NCI-H510A (cell line): ENCODE measurements at regions not wholly inside any gene's neighbourhood (a gene's known extent, or its start where the extent isn't known, plus 50 kb on each side); places are given as distances from the start of the nearest gene placed in this dataset.

Experiments used
- DNase-seq: peaks from one replicate; lab custom pipeline; 2025; lab: John Stamatoyannopoulos, UW

DNA sequence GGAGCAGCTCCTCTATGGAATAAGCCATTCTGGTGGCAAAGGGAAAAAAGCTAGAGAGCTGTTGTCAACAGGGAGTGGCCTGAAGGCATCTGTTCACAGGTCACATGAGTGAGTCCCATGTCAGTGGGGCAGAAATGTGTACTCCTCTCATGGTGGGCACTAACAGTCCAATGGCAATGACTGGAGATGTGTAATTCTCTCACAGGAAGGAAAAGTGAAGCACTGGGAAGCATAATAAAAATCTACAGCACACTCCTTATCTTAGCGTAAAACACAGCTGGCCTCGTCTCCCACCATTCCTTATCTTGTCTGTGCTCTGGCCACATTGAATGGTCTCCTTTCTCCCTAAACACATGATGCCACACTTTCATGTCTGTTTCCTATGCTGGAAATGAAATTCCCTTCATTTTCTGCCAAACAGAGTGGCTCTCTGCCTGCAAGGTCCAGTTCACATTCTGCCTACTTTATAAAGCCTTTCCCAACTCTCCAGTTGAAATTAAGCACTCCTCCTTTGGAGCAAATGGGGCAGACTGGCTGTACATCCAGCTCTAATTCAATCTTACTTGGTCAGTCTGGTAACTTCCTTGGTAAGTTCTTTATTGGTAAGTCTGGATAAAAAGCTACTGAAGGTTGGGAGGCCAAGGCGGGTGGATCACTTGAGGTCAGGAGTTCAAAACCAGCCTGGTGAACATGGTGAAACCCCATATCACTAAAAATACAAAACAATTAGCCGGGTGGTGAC lies 139.8 kb downstream of the RPL22L1 start:
- no peak for DNase-seq

DNA sequence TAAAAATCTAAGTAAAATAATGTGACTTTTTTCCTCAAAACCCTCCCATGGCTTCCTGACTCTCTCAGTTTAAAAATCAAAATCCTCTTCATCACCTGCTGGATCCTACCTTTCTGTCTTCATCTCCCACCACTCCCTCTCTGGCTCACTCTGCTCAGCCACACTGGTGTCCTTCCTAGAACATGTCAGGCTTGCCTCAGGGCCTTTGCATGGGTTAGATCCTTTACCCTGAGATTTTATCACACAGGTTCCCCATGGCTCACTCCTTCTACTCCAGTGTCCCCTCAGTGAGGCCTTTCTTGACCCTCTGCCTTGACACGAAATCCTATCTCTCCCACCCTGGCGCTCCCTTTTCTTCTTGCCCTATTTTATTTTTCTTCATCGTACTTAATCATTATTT lies 141.8 kb downstream of the RPL22L1 start:
- no peak for DNase-seq

DNA sequence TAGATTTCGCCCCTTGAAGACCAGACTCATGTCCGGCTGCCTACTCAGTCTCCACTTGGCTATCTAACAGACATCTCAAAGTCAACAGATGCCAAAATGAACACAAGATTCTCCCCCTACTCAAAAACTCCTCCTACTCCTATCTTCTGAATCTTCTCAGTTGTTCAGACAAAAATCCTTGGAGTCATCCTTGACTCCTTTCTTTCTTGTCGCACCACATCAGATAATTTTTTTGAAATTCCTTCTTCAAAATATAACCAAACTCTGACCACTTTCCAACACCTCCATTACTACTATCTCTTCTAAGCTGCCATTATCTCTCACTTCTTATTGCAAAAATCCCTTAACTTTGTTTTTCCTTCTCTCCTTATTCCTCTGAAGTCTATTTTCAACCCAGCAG lies 141.9 kb upstream of the SLC7A14 start:
- no peak for DNase-seq

DNA sequence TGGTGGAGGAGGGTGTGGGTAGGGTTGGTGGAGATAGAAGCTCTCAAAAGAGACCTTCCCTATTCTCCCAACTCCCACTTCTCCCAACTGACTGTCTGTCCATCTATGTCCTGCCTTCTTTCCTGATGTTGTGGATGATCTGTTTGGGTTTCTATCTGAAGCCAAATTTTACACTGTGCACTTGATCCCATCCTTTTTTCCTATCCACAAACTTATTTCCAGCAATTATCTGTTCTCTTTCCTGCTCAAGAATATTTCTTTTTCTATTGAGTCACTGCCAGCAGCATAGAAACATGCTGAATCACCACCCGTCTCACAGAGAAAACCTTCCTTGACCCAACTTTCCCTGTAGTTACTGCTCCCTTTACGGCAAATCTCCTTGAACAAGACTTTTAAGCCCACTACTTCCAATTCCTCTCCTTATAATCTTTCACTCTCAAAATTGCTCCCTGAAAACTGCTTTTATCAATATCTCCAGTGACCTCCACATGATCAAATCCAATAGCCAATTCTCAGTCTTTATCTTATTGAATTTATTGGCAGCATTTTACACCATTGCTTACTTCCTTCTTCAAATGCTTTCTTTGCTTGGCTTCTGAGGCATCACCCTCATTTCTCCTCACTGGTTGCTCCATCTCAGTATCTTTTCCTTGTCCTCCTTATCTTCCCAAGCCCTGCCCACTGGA lies 141.2 kb upstream of the SLC7A14 start:
- no peak for DNase-seq

DNA sequence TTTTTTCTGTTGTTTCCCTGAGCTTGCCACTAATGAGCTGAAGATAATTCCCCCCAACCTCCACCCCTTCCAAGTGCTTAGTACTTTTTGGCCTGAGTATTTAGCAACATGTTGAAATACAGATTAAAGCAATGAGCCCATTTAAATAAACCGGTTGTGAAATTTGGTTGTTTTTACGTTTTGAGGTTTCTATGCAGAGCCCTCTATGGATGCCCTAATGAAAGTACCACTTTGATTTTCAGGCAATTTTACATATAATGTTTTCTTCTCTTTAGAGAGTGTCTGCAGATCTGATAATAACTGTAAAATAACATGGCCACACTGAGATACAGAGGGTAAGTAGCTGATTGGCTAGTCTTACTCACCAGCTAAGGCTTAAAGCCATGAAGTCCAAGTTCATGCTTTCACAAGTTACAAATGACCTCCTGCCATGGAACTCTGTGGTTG lies 139.4 kb upstream of the SLC7A14 start:
- DNase-seq: no peak

DNA sequence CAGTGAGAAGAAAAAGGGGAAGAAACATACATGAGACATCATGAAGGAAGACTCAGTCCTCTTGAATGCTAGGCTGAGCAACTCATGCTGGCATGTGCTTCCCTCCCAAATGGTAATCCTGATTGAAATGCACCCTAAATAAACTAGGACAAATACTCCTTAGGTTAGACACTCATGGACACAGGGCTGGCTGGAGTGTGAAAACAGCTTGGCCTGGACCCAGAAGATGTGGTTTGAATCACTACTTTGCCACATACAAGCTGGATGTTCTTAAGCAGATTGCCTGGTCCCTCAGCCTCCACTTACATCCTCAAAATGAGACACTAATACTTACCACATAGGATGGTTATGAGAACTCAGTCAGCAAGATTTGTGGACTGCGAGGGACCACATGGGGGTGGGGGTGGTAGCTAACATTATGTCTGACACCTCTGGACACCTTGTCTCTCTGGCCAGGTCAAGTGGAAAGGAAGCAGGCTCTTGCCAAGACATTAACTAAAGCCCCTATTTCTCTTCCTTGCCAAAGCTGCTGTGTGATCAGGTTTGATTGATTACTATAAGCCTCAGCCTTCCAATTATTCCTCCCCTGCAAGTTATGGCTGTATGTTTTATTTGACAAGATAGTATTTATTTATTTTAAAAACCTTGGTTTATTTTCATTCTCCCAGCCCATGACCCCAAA lies 138.9 kb upstream of the SLC7A14 start:
- no peak for DNase-seq

DNA sequence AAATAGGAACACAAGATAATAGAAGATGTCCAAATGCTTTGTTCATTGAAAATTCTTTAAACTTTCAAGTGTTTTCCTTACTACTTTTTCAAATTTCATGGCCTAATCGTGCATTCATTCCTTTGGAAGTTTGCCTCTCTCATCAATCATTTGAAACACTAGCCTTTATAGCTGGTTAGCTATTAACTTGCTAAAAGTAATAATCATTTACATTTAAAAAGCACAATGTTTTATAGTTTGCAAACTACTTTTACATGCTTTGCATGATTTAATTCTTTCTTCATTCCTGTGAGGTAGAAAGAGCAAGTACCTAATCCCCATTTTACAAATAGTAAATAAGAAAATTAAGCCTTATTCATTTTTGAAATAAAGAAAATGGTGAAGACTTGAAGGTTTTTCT lies 137.4 kb upstream of the SLC7A14 start:
- no peak for DNase-seq

DNA sequence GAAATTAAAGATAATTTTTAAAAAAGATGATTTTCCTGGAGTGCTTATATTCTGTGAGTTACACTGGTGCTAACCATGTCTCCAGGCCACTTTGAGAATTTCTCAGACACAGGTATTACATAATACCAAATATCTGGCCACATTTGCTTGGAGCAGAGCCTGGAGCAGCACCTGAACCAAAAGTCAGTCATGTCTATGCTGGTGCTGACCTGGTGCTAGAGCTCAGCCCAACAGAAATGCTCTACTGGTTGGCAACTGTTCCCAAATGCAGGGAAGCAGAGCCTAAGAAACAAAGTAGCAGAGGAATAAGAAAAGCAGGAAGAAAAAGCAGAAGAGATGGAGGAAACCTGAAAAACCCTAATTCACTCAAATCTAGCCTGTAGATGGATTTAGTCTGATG lies 135.7 kb upstream of the SLC7A14 start:
- no peak for DNase-seq

DNA sequence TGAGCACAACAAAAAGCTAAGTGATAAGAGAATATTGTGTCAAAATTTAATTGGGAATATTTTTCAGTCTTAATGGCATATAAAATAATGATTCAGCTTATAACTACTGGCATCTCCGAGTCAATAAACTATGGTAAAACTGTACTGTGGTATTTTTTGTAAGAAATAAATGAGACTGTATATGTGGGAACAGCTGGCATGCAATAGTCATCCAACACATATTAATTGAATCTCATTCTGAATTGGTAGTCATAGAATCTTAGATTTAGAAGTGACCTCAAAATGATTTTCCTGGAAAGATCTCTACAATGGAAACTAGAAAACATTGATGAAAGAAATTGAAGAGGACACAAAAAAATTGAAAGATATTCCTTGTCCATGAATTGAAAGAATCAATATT lies 133.4 kb upstream of the SLC7A14 start:
- no peak for DNase-seq

DNA sequence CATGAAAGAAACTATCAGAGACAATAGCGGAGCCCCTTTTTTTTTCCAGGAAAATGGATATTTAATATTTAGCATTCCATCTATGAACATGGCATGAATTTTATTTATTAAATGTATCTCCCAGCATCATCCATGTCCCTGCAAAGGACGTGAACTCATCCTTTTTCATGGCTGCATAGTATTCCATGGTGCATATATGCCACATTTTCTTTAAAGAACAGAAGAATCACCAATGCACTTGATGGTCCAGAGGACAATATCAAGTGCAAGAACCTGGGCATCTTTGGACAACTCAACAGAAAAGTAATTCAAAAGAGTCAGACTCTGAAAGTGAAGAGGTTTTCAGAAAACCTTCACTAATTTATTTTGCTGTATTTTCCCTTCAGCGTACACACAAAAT lies 133.0 kb upstream of the SLC7A14 start:
- DNase-seq: no peak

DNA sequence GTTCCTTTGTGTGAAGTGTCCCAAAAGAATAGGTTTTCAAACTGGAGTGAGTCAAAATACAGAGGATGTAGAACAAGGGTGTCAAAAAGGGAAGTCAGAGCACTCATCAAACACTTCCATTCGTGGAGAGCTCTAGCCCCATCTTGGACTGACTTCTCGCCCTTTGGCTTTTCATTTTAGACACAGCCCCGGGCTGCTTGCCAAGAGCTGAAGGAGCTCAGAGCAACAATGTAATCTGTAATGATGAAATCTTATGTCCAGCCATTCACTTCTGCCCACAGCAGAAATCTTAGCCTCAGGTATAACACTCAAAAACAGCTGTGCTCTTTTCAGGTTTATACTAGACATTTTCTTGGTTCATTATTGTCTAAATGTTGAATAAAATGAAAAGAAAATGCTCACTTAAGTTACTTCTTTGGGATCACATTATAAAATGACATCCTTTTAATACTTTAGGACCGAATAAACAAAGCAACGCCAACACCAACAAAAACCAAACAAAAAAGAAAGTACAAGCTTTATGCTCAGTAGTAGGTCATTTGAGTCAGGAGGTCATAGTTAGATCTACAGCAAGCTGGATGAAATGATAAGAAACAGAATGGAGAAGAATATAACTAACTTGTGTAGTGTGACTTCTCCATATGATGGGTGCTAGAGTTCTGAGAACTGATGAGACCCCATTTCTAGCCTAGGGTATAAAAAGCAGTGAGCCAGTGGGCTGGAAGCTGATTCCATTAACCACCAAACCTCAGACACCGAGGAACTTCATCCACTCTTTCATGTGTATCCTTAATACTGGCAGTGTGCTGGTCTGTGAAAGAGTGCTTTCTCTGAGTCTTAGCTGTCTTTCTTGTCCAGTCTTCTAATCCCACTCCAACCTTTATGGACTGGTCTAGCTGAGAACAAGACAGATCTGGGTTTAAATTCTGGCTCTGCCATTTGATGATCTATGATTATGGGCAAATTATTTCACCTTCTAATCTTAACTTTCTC lies 131.8 kb upstream of the SLC7A14 start:
- no peak for DNase-seq

DNA sequence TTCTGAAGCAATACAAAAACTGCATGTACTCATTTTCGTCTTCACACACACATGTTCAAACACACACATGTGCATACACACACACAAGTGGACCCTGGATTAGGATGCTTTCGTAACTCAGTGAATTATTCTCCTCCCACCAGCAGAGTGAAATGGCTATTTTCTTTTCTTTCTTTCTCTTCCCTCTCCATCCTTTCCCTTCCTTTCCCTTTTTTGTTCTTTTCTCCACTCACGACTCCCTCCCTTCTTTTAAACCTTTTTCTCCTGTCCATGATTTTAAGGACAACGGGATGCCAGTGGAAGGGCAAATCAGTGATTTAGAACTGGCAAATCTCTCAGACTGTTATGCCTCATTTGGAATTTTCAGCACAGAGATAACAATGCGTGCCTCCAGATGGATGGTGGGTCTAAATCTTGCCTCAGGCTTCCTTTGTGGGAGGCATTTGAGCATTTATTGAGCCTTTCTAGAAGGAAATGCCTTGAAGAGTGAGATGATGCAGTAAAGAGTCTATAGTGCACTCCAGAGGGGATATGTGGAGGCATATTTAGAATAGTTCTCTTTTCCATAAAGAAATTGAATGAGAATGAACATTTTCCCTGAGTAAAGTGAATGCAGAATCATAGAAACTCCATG lies 130.4 kb upstream of the SLC7A14 start:
- no peak for DNase-seq

DNA sequence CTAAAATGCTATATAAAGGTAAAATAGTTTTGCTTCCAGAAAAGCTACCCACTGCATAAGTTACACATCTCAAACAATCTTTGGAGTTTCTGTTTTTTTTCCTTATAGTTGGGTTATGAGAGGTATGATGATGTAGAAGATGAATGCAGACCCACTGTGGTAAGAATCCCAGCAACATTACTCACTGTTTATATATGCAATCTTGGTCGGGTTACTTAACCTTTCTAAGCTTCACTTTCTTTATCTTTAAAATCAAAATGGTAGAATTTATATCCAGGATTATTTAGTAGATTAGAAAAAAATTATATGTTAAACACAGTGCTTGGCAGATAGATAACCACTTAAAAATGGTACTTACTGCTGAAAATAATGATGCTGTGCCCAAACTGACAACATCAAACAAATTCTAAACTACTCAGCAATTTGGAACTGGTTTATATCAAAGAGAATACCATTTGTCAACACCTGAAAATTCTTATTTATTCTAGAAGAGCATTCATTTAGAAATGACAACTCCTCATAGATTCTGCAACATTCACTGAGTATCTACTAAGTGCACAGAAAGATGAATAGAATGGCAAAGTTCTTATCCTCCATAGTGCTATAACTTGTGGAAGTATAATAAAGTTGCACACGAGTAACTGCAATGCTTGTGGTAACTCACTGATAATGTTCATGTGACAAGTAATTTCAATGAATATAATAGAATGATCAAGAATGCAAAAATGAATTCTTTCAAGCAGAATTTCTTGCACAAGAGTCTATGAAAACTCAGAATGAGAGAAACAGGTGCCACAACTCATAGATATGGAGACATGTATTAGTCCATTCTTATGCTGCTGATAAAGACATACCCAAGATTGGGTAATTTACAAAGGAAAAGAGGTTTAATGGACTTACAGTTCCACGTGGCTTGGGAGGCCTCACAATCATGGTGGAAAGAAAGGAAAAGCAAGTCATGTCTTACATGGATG lies 129.0 kb upstream of the SLC7A14 start:
- DNase-seq: no peak

DNA sequence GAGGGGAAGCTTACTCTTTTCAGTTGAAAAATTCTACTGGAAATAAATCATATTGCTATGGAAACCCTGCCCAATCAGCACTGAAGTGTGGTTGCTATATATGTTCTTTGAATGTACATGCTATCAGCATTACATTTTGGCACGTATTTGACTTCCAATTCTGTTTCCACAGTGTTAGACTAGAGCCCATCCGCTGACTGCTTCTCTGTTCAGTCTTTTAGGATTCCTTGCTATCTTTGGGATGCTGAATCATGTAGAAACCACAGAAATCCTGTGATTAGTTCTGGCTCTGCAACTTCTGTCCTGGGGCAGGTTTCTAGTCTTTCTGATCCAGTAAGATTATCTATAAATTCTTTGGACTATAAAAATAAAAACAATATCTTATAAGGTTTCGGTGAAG lies 128.2 kb upstream of the SLC7A14 start:
- DNase-seq: no peak

DNA sequence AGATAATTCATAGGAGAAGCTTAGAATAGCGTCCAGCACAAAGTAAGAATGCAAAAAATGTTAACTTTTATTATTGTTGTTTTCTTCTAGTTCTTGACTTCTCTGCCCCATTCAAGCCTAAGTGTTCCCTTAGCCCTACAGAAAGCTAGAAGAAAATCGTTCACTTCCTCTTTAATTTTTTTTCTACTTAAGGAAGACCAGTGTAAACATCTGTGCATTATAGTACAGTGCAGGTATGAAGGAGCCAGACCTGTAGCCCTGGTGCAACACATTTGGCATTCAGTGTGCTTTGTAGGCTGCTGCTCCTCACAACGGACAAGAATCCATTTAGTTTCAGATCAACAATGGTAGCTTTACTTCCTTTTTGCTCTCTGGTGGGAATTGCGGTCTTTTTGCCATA lies 127.8 kb upstream of the SLC7A14 start:
- DNase-seq: no peak

DNA sequence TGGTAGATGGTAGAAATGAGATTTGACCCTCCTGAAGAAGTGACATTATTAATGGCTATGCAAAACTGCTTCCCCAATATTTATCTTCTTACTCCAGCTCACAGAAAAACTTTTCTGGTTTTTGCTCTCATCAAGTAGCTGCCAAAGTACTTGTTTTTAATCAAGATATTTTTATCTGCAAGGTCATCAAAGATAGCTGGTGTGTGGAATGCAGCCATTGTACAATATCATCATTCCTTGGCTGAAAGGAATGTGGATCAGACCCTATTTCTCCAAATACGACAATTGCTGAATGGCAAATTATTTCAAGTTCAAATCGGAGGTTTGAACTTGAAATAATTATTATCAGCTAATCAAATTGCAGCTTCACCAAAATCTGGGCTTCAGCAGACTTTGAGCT lies 126.9 kb upstream of the SLC7A14 start:
- DNase-seq: no peak

DNA sequence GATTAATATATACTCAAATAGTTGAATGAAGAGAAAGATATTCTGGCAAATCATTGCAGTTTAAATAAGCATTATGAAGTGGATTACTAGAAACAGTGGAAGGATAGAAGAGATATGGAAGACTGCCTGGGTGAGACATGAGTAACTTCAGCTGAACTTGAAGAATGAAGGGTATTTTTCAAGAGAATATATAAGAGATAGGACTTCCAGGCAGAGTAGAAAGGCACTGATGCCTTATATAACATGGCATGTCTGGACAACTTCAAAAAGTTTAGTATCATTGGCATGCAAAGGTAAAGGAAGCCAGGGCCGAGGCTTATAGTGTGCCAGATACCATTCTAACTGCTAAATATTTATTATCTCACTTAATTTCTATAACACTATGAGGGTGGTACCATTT lies 126.5 kb upstream of the SLC7A14 start:
- DNase-seq: no peak

DNA sequence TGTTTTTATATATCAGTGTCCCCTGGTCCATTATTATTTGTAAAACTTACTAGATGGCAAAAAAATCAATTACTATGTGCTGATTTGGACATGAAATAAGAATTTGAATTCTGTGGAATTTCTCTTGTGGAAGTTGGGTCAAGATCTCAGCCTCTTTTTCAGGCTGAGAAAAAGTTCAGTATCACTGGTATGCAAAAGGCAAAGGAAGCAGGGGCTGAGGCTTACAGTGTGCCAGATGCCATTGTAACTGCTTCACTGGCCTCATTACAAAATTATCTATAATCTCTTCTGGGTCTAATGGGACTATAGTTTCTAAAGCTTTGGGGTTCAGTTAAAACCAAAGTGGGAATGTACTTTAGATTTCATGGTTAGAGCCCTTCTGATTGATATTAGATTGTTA lies 125.9 kb upstream of the SLC7A14 start:
- no peak for DNase-seq

DNA sequence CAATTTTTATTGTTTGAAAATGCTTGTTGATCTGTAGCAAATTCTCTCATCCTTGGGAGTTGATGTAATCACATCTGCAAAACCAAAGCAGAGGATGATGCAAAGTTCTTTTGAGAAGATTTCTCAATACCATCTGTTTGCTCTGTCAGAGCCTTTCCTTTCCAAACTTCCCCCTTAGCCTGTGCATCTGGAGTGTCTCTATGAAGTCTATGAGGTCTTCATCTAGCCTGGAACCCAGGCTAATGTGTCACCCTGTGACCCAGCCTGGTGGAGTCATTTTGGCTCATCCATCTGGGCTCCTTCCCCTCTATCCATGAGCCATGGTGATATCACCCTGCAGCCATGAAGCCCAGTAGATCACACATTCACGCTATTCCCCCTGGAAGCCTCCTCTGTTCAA lies 123.2 kb upstream of the SLC7A14 start:
- DNase-seq: no peak

DNA sequence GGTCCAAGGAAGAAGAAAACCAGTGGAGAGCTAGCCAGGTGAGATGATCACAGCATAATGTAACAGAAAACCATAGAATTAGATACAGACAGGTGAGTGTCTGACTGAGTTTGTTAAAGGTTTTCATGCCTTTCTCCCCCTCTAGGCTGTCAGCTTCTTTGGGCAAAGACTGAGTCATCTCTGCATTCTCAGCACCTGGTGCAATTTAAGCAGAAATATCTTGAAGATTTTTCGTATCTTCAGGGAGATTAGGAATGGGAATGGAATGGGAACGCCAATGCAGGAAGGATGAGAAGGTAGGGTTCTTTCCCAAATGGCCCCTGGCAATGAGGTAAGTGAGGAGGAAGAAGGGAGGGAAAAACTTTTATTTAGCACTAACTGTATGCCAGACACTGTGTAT lies 122.0 kb upstream of the SLC7A14 start:
- no peak for DNase-seq
